Smooth muscle cell (in vitro differentiated cells): ENCODE measurements at regions not wholly inside any gene's neighbourhood (a gene's known extent, or its start where the extent isn't known, plus 50 kb on each side); places are given as distances from the start of the nearest gene placed in this dataset.

Source experiments
- DNase-seq: peaks from one replicate; lab custom pipeline; 2025; ENCODE audit not compliant: unreplicated experiment; lab: John Stamatoyannopoulos, UW
- H2AFZ ChIP-seq: fragments of 200-600 bp; sonication (generic); 2 replicates; pipeline ENCODE4 v1.6.0; 2016; ENCODE audit warnings: antibody characterized with exemption, low read depth, mild to moderate bottlenecking
- H3F3A ChIP-seq: fragments of 200-600 bp; sonication (generic); 2 replicates; pipeline ENCODE4 v1.6.0; 2017; ENCODE audit warnings: antibody characterized with exemption, low read depth
- H3K27ac ChIP-seq: fragments of 200-600 bp; sonication (generic); 2 replicates; pipeline ENCODE4 v1.5.1; 2016; ENCODE audit warnings: low read depth, mild to moderate bottlenecking
- H3K27me3 ChIP-seq: fragments of 200-600 bp; sonication (generic); 2 replicates; pipeline ENCODE4 v1.6.1; 2016; ENCODE audit warnings: low read depth, mild to moderate bottlenecking
- H3K36me3 ChIP-seq: fragments of 200-600 bp; sonication (generic); 2 replicates; pipeline ENCODE4 v1.5.1; 2016; ENCODE audit warnings: low read depth
- H3K4me1 ChIP-seq: fragments of 200-600 bp; sonication (generic); 2 replicates; pipeline ENCODE4 v1.5.1; 2016; ENCODE audit warnings: low read depth
- H3K4me2 ChIP-seq: fragments of 200-600 bp; sonication (generic); 2 replicates; pipeline ENCODE4 v1.6.0; 2016; ENCODE audit warnings: mild to moderate bottlenecking
- H3K4me3 ChIP-seq: fragments of 200-600 bp; sonication (generic); 2 replicates; pipeline ENCODE4 v1.5.1; 2016; ENCODE audit warnings: mild to moderate bottlenecking
- H3K79me2 ChIP-seq: fragments of 200-600 bp; sonication (generic); 2 replicates; pipeline ENCODE4 v1.6.0; 2016; ENCODE audit warnings: low read depth, mild to moderate bottlenecking
- H3K9ac ChIP-seq: fragments of 200-600 bp; sonication (generic); 2 replicates; pipeline ENCODE4 v1.6.0; 2016; ENCODE audit warnings: low read depth
- H3K9me3 ChIP-seq: fragments of 200-600 bp; sonication (generic); replicated peaks from 2 replicates; pipeline ENCODE4 v1.5.1; 2016; ENCODE audit warnings: low read depth
- H4K20me1 ChIP-seq: fragments of 200-600 bp; sonication (generic); 2 replicates; pipeline ENCODE4 v1.6.0; 2016; ENCODE audit warnings: low read depth
- CTCF ChIP-seq: fragments of 200-600 bp; sonication (generic); IDR thresholded peaks from 2 replicates; pipeline ENCODE4 v1.5.1; 2017; ENCODE audit warnings: borderline replicate concordance, mild to moderate bottlenecking, antibody characterized with exemption; ENCODE audit not compliant: insufficient read depth, poor library complexity, severe bottlenecking
- WGBS: methylation state at CpG from one replicate; pipeline ENCODE4 v1.1.7; 2016; ENCODE audit warnings: low lambda C conversion rate; 5-methylcytosine and 5-hydroxymethylcytosine counted together

DNA sequence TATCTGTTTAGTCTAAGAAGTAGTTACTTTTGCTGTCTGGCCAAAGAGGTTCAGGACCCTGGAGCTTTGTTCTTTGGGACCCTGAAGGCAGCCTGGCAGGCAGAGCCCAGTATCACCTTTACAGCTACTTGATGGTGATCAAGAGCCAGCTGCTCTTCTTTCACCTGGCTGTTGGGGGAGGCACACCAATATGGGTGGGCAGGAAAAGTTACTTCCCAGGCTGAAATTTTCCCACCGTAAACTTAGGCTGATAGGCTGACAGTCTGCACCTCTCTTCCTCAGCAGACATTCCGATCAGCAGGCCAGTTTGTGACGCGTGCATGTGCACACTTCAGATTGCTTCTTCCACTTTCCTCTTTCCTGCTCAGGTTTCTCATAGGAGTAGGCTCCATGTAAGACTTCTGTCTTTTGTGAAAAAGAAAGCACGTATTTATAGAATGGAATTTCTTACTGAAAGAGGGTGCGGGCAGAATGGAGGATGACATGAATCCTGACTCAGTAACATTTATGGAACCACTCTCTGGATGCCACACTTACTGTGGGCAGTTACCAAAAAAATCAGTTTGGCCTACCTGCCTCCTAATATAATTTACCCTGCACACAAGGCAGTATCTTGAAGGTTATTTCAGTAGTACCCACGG is 223.9 kb upstream of the DMRT1 start:
- no peak overlapping the region for H3K4me3 ChIP-seq
- no peak overlapping the region for H3K4me2 ChIP-seq
- no peak for DNase-seq
- no peaks in the 10 kb centered on the region for H3K36me3 ChIP-seq
- peak overlapping the region; percentile 45 for H3K27ac ChIP-seq
- no peaks in the 10 kb centered on the region for H3K4me1 ChIP-seq
- no peaks in the 10 kb centered on the region for H3F3A ChIP-seq
- H3K27me3 ChIP-seq: no peaks in the 10 kb centered on the region
- WGBS: 77% methylated on average over 7 of the region's 7 CpGs
- H3K9me3 ChIP-seq: no peaks in the 10 kb centered on the region
- no peak overlapping the region for H2AFZ ChIP-seq
- no peaks in the 10 kb centered on the region for H4K20me1 ChIP-seq
- TF ChIP-seq CTCF: no peak
- H3K79me2 ChIP-seq: no peaks in the 10 kb centered on the region
- H3K9ac ChIP-seq: no peak overlapping the region

GRCh38 chr9:618478-618877 is 223.0 kb upstream of the DMRT1 start:
- Histone ChIP-seq H3K4me1 (no peaks in the 10 kb centered on the region), H3K79me2 (no peaks in the 10 kb centered on the region), H3K4me3 (no peak overlapping the region), H2AFZ (no peak overlapping the region), H3K4me2 (no peak overlapping the region), H4K20me1 (no peaks in the 10 kb centered on the region), H3F3A (no peaks in the 10 kb centered on the region), H3K27ac (peak overlapping the region; percentile 45), H3K9me3 (no peaks in the 10 kb centered on the region), H3K36me3 (no peaks in the 10 kb centered on the region), H3K27me3 (no peaks in the 10 kb centered on the region), H3K9ac (no peak overlapping the region)
- 77% methylated on average over 5 of the region's 5 CpGs for WGBS
- no peak for TF ChIP-seq CTCF
- no peak for DNase-seq

DNA sequence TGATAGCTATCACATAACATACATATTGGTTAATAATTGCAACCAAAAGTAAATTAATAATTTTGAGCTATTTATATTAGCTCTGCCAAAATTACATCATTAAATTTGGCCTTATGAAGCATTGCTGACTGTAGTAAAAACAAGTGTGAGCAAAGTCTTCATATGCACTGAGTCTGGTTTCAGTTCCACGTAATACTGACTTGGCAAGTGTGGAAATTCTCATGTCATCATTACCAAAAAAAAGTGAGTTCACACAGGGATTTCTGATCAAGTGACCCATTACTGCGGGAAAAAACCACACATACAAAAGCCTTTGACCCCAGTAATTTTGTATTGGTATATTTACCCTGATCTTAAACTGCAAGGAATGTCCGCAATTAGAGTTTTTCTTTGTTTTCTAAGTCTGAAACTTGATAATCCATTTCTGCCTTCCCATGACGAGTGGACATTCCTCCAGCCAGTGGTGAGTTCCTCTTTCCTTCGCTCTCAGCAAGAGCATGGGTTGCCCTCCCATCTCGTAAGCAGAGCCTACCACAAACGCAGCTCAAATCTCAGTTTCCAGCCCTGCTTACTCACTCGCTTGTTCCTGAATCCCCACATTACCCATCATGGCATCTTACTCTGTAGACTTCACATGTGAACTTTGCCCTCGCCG is 220.2 kb upstream of the DMRT1 start:
- no peaks in the 10 kb centered on the region for H3K9me3 ChIP-seq
- no peak for DNase-seq
- no peaks in the 10 kb centered on the region for H3F3A ChIP-seq
- no peaks in the 10 kb centered on the region for H3K36me3 ChIP-seq
- no peaks in the 10 kb centered on the region for H3K27me3 ChIP-seq
- no peak for TF ChIP-seq CTCF
- no peaks in the 10 kb centered on the region for H3K4me1 ChIP-seq
- H3K79me2 ChIP-seq: no peaks in the 10 kb centered on the region
- H3K4me3 ChIP-seq: no peak overlapping the region
- no peak overlapping the region for H3K27ac ChIP-seq
- no peaks in the 10 kb centered on the region for H4K20me1 ChIP-seq
- H3K9ac ChIP-seq: no peak overlapping the region
- 85% methylated on average over 10 of the region's 10 CpGs for WGBS
- no peak overlapping the region for H3K4me2 ChIP-seq
- H2AFZ ChIP-seq: no peak overlapping the region
